GM10248 (cell line): ENCODE measurements at regions not wholly inside any gene's neighbourhood (a gene's known extent, or its start where the extent isn't known, plus 50 kb on each side); places are given as distances from the start of the nearest gene placed in this dataset.

Source experiments
- CTCF ChIA-PET: fragments of 300-600 bp; sonication (Branson Sonifier 250); formaldehyde crosslinking; extraction: SDS; loops from one replicate; lab custom pipeline; 2021; ENCODE audit warnings: antibody characterized with exemption; lab: Yijun Ruan, JAX
- POLR2A ChIA-PET: fragments of 350-650 bp; sonication (Branson Sonifier 250); formaldehyde crosslinking; extraction: SDS; loops from one replicate; lab custom pipeline; 2020; ENCODE audit warnings: antibody characterized with exemption; lab: Yijun Ruan, JAX
- DNase-seq: peaks from one replicate; pipeline ENCODE4 v3.0.0; 2012; ENCODE audit errors: extremely low spot score
- CTCF ChIP-seq: IDR thresholded peaks from 2 replicates; pipeline ENCODE4 v1.5.1; 2012; ENCODE audit warnings: mild to moderate bottlenecking, low read depth; ENCODE audit errors: extremely low read depth, missing control alignments, control extremely low read depth

GRCh38 chr1:54481201-54481884 lies 66.7 kb upstream of the ACOT11 start:
- no peak for DNase-seq
- ChIA-PET CTCF (interaction anchor here (1.4 kb wide), 1 partner anchor 29 kb away, joined by 3 read pairs; no protein-coding TSS in a partner anchor), POLR2A (no interaction called here)
- TF ChIP-seq CTCF = no peak

GRCh38 chr1:54480525-54480848 lies 67.5 kb upstream of the ACOT11 start:
- DNase-seq = no peak
- POLR2A ChIA-PET = no interaction called here
- TF ChIP-seq CTCF = no peak
- CTCF ChIA-PET = interaction anchor here (3.2 kb wide), 1 partner anchor 9 kb away, joined by 21 read pairs; no protein-coding TSS in a partner anchor

- TF ChIP-seq CTCF = no peak
- POLR2A ChIA-PET = no interaction called here
- CTCF ChIA-PET = interaction anchor here (3.2 kb wide), 1 partner anchor 10 kb away, joined by 21 read pairs; no protein-coding TSS in a partner anchor
- no peak for DNase-seq
Observed at GRCh38 chr1:54479841-54480524, 68.0 kb upstream of the ACOT11 start.

- no peak for TF ChIP-seq CTCF
- no peak for DNase-seq
- ChIA-PET POLR2A (no interaction called here), CTCF (interaction anchor here (1.2 to 3.2 kb wide), 2 partner anchors 10 to 12 kb away, joined by 3 to 21 read pairs; no protein-coding TSS in a partner anchor)
Observed at GRCh38 chr1:54479251-54479650, 68.8 kb upstream of the ACOT11 start.

GRCh38 chr1:54477153-54477561 lies 70.9 kb upstream of the ACOT11 start:
- DNase-seq = no peak
- no peak for TF ChIP-seq CTCF
- ChIA-PET CTCF (interaction anchor here (2.5 to 3.2 kb wide), 2 partner anchors 13 to 14 kb away, joined by 8 to 21 read pairs; no protein-coding TSS in a partner anchor), POLR2A (no interaction called here)

- ChIA-PET POLR2A (no interaction called here), CTCF (interaction anchor here (2.5 kb wide), 1 partner anchor 13 kb away, joined by 8 read pairs; no protein-coding TSS in a partner anchor)
- no peak for TF ChIP-seq CTCF
- DNase-seq = no peak
Observed at GRCh38 chr1:54476530-54477109, 70.4 kb upstream of the SSBP3 start.
